ENCODE measurements at regions not wholly inside any gene's neighbourhood (a gene's known extent, or its start where the extent isn't known, plus 50 kb on each side); places are given as distances from the start of the nearest gene placed in this dataset.

GRCh38 chr6:148138573-148138972, 204.1 kb upstream of the SASH1 start:
- in situ Hi-C loops (cut with MboI; ENCODE audit: low sequenced_read_pairs): no loop called here

GRCh38 chr6:148140772-148141557, 201.7 kb upstream of the SASH1 start:
- in situ Hi-C loops (cut with MboI; ENCODE audit: low sequenced_read_pairs): no loop called here

- in situ Hi-C loops (cut with MboI; ENCODE audit: low sequenced_read_pairs): no loop called here
Measured at GRCh38 chr6:148142821-148143220, 199.8 kb upstream of the SASH1 start.

- in situ Hi-C loops (cut with MboI; ENCODE audit: low sequenced_read_pairs): no loop called here
Measured at GRCh38 chr6:148143771-148144170, 198.9 kb upstream of the SASH1 start.

GRCh38 chr6:148144917-148145521, 197.6 kb upstream of the SASH1 start:
- in situ Hi-C loops (cut with MboI; ENCODE audit: low sequenced_read_pairs): no loop called here

- in situ Hi-C loops (cut with MboI; ENCODE audit: low sequenced_read_pairs): no loop called here
Measured at GRCh38 chr6:148146717-148147462, 195.7 kb upstream of the SASH1 start.

- in situ Hi-C loops (cut with MboI; ENCODE audit: low sequenced_read_pairs): no loop called here
Measured at GRCh38 chr6:148147463-148147830, 195.2 kb upstream of the SASH1 start.

GRCh38 chr6:148151896-148152643, 190.6 kb upstream of the SASH1 start:
- in situ Hi-C loops (cut with MboI; ENCODE audit: low sequenced_read_pairs): no loop called here

- in situ Hi-C loops (cut with MboI; ENCODE audit: low sequenced_read_pairs): no loop called here
Measured at GRCh38 chr6:148154668-148155067, 188.0 kb upstream of the SASH1 start.

- in situ Hi-C loops (cut with MboI; ENCODE audit: low sequenced_read_pairs): no loop called here
Measured at GRCh38 chr6:148155293-148155692, 187.3 kb upstream of the SASH1 start.

- in situ Hi-C loops (cut with MboI; ENCODE audit: low sequenced_read_pairs): no loop called here
Measured at GRCh38 chr6:148157841-148158240, 184.8 kb upstream of the SASH1 start.

GRCh38 chr6:148164645-148165044, 178.0 kb upstream of the SASH1 start:
- in situ Hi-C loops (cut with MboI; ENCODE audit: low sequenced_read_pairs): no loop called here

- in situ Hi-C loops (cut with MboI; ENCODE audit: low sequenced_read_pairs): no loop called here
Measured at GRCh38 chr6:148166339-148166968, 176.2 kb upstream of the SASH1 start.

- in situ Hi-C loops (cut with MboI; ENCODE audit: low sequenced_read_pairs): loop anchor here (10.0 kb wide), 2 partner anchors 85 to 295 kb away; no protein-coding TSS in a partner anchor
Measured at GRCh38 chr6:148169706-148170105, 172.9 kb upstream of the SASH1 start.

- in situ Hi-C loops (cut with MboI; ENCODE audit: low sequenced_read_pairs): loop anchor here (10.0 kb wide), 2 partner anchors 85 to 295 kb away; no protein-coding TSS in a partner anchor
Measured at GRCh38 chr6:148170286-148170685, 172.4 kb upstream of the SASH1 start.

GRCh38 chr6:148173548-148173947, 169.1 kb upstream of the SASH1 start:
- in situ Hi-C loops (cut with MboI; ENCODE audit: low sequenced_read_pairs): loop anchor here (10.0 kb wide), 2 partner anchors 81 to 291 kb away; no protein-coding TSS in a partner anchor

- in situ Hi-C loops (cut with MboI; ENCODE audit: low sequenced_read_pairs): loop anchor here (10.0 kb wide), 2 partner anchors 79 to 289 kb away; no protein-coding TSS in a partner anchor
Measured at GRCh38 chr6:148175550-148176188, 167.0 kb upstream of the SASH1 start.

GRCh38 chr6:148177589-148178233, 164.9 kb upstream of the SASH1 start:
- in situ Hi-C loops (cut with MboI; ENCODE audit: low sequenced_read_pairs): loop anchor here (10.0 kb wide), 2 partner anchors 77 to 287 kb away; no protein-coding TSS in a partner anchor

- in situ Hi-C loops (cut with MboI; ENCODE audit: low sequenced_read_pairs): loop anchor here (10.0 kb wide), 2 partner anchors 75 to 285 kb away; no protein-coding TSS in a partner anchor
Measured at GRCh38 chr6:148179786-148180185, 162.9 kb upstream of the SASH1 start.

Measured in HL-60/S4 (cell line).